PC-9 (cell line): ENCODE measurements at regions not wholly inside any gene's neighbourhood (a gene's known extent, or its start where the extent isn't known, plus 50 kb on each side); places are given as distances from the start of the nearest gene placed in this dataset.
"Not testable (repeated sequence)": the region's sequence is repeated elsewhere in the genome, so short reads cannot be mapped to it uniquely, and the experiment has no call there.

Source experiments
- BruUV-seq: library from RNA; stranded (reverse); fragments of 400-500 nt; replicated peaks from 2 replicates; lab custom pipeline; 2021; lab: Mats Ljungman, UMichigan
- CTCF ChIA-PET: fragments of 300-600 bp; sonication (Branson Sonifier 250); formaldehyde crosslinking; loops from one replicate; lab custom pipeline; 2022; ENCODE audit warnings: antibody characterized with exemption; lab: Charles Lee
- POLR2A ChIA-PET: fragments of 300-600 bp; sonication (Branson Sonifier 250); formaldehyde crosslinking; loops from one replicate; lab custom pipeline; 2022; ENCODE audit warnings: antibody characterized with exemption; ENCODE audit not compliant: unreplicated experiment; lab: Charles Lee
- DNase-seq, 2 experiments: peaks; one replicate each; pipeline versions ENCODE4 v3.0.0 to v3.0.0-alpha.2; 2015 to 2022; ENCODE audit warnings: mixed read lengths in 1 of 2
- H2AFZ ChIP-seq: fragments of 200-600 bp; sonication (generic); 2 replicates; pipeline ENCODE4 v1.8.1; 2017; ENCODE audit warnings: antibody characterized with exemption
- H3F3A ChIP-seq: fragments of 200-600 bp; sonication (generic); 2 replicates; pipeline ENCODE4 v1.8.1; 2017; ENCODE audit warnings: antibody characterized with exemption, mild to moderate bottlenecking, low read depth; ENCODE audit not compliant: insufficient read depth
- H3K27ac ChIP-seq: fragments of 200-600 bp; sonication (generic); 2 replicates; pipeline ENCODE4 v1.6.1; 2016; ENCODE audit warnings: mixed run types
- H3K27me3 ChIP-seq: fragments of 200-600 bp; sonication (generic); 2 replicates; pipeline ENCODE4 v1.6.1; 2016; ENCODE audit warnings: low read depth, mixed run types; ENCODE audit not compliant: insufficient read depth
- H3K36me3 ChIP-seq: fragments of 200-600 bp; sonication (generic); 2 replicates; pipeline ENCODE4 v1.6.1; 2016; ENCODE audit warnings: low read depth, mixed run types
- H3K4me1 ChIP-seq: fragments of 200-600 bp; sonication (generic); replicated peaks from 2 replicates; pipeline ENCODE4 v1.6.1; 2016; ENCODE audit warnings: mixed run types; ENCODE audit not compliant: insufficient read depth
- H3K4me2 ChIP-seq: fragments of 200-600 bp; sonication (generic); 2 replicates; pipeline ENCODE4 v1.6.1; 2017; ENCODE audit warnings: mixed run types
- H3K4me3 ChIP-seq: fragments of 200-600 bp; sonication (generic); 2 replicates; pipeline ENCODE4 v1.6.1; 2016; ENCODE audit warnings: mixed run types
- H3K79me2 ChIP-seq: fragments of 200-600 bp; sonication (generic); 2 replicates; pipeline ENCODE4 v1.6.1; 2017; ENCODE audit warnings: low read depth, mixed run types
- H3K9me2 ChIP-seq: fragments of 200-600 bp; sonication (generic); 2 replicates; pipeline ENCODE4 v1.8.1; 2017; ENCODE audit warnings: mild to moderate bottlenecking; ENCODE audit not compliant: insufficient read depth
- H3K9me3 ChIP-seq: fragments of 200-600 bp; sonication (generic); 2 replicates; pipeline ENCODE4 v1.8.1; 2016; ENCODE audit warnings: low read depth; ENCODE audit not compliant: insufficient read depth
- H4K20me1 ChIP-seq: fragments of 200-600 bp; sonication (generic); 2 replicates; pipeline ENCODE4 v1.8.1; 2017; ENCODE audit not compliant: insufficient read depth
- CTCF ChIP-seq: fragments of 200-600 bp; sonication (generic); conservative IDR thresholded peaks from 2 replicates; pipeline ENCODE4 v1.6.1; 2017; ENCODE audit warnings: mixed run types, antibody characterized with exemption, mild to moderate bottlenecking, moderate library complexity
- EZH2 ChIP-seq: fragments of 200-600 bp; sonication (generic); IDR thresholded peaks from 2 replicates; pipeline ENCODE4 v1.8.0; 2017; ENCODE audit warnings: antibody characterized with exemption, low read depth
- intact Hi-C: fragments of 100-400 bp; cut with micrococcal nuclease; formaldehyde crosslinking; loops from one replicate; pipeline ENCODE4 v1.10.0; 2022; ENCODE audit not compliant: unreplicated experiment

GRCh38 chr4:189809839-189810238 is 130.8 kb upstream of the FRG1 start:
- Histone ChIP-seq H3K9me3 (no peaks in the 10 kb centered on the region), H4K20me1 (no peaks in the 10 kb centered on the region), H3K36me3 (no peaks in the 10 kb centered on the region), H3K27ac (no peak overlapping the region), H3K4me1 (no peaks in the 10 kb centered on the region), H3K4me2 (no peak overlapping the region), H3K27me3 (peaks cover 7% of the 10 kb centered on the region; the same call in 1 of the 2 replicates), H3K79me2 (no peaks in the 10 kb centered on the region), H3K4me3 (no peak overlapping the region), H3F3A (no peaks in the 10 kb centered on the region), H2AFZ (no peak overlapping the region), H3K9me2 (no peaks in the 10 kb centered on the region)
- no TSS peak for BruUV-seq
- DNase-seq, result no peak
- CTCF ChIA-PET, result interaction anchor here (0.7 kb wide), 1 partner anchor 1037 kb away, joined by 3 read pairs; no protein-coding TSS in a partner anchor
- TF ChIP-seq EZH2, result no peak
- TF ChIP-seq CTCF, result no peak
- POLR2A ChIA-PET, result no interaction called here
- intact Hi-C loops, result no loop called here

- BruUV-seq, H2AFZ ChIP-seq, intact Hi-C loops, DNase-seq, H3F3A ChIP-seq, H3K4me2 ChIP-seq, H4K20me1 ChIP-seq, H3K9me2 ChIP-seq, H3K79me2 ChIP-seq, H3K27me3 ChIP-seq, H3K36me3 ChIP-seq, H3K4me1 ChIP-seq, H3K27ac ChIP-seq, CTCF ChIA-PET, H3K9me3 ChIP-seq, POLR2A ChIA-PET, H3K4me3 ChIP-seq: not testable (repeated sequence)
These were observed 130.1 kb upstream of the FRG1 start for GRCh38 chr4:189810318-189811181.

GRCh38 chr4:189815404-189816192 is 125.1 kb upstream of the FRG1 start:
- Histone ChIP-seq H3K4me1 (no peaks in the 10 kb centered on the region), H3K79me2 (no peaks in the 10 kb centered on the region), H3K4me2 (no peak overlapping the region), H3K27me3 (no peaks in the 10 kb centered on the region), H3K9me3 (no peaks in the 10 kb centered on the region), H3K4me3 (no peak overlapping the region), H3K9me2 (no peaks in the 10 kb centered on the region), H3K36me3 (no peaks in the 10 kb centered on the region), H3K27ac (no peak overlapping the region), H3F3A (no peaks in the 10 kb centered on the region), H4K20me1 (no peaks in the 10 kb centered on the region), H2AFZ (no peak overlapping the region)
- no peak for DNase-seq
- TF ChIP-seq CTCF, result no peak
- no peak for TF ChIP-seq EZH2
- ChIA-PET POLR2A (no interaction called here), CTCF (interaction anchor here (0.6 kb wide), 1 partner anchor 134 kb away, joined by 3 read pairs; no protein-coding TSS in a partner anchor)
- intact Hi-C loops, result no loop called here
- BruUV-seq, result no TSS peak
